A549 (cell line): ENCODE measurements at regions not wholly inside any gene's neighbourhood (a gene's known extent, or its start where the extent isn't known, plus 50 kb on each side); places are given as distances from the start of the nearest gene placed in this dataset.
"Not testable (repeated sequence)": the region's sequence is repeated elsewhere in the genome, so short reads cannot be mapped to it uniquely, and the experiment has no call there.

Source experiments
- ATAC-seq, 2 experiments: fragments of 200-7000 bp in 1 of 2; fragments of >200 bp in 1 of 2; cut with Nextera tagmentation in 1 of 2; cut with Tn5 transposase in 1 of 2; 3 replicates each; pipeline versions ENCODE4 v1.8.0 to v1.9.1; 2018 to 2020; ENCODE audit warnings: mild to moderate bottlenecking in 1 of 2, moderate library complexity in 1 of 2
- CTCF ChIA-PET: fragments of 300-600 bp; sonication (Branson Sonifier 250); formaldehyde crosslinking; extraction: SDS; loops from one replicate; lab custom pipeline; 2021; ENCODE audit warnings: antibody characterized with exemption, inconsistent platforms; lab: Yijun Ruan, JAX
- POLR2A ChIA-PET: fragments of 350-600 bp; formaldehyde crosslinking; extraction: SDS; loops from one replicate; lab custom pipeline; 2021; ENCODE audit warnings: antibody characterized with exemption, inconsistent platforms; lab: Yijun Ruan, JAX
- DNase-seq, 2 experiments: peaks; one replicate each; pipeline versions ENCODE4 v3.0.0 to v3.0.0-alpha.2; 2011 to 2016; ENCODE audit warnings: low read depth in 1 of 2, low spot score in 1 of 2
- FAIRE-seq: peaks from 2 replicates; lab custom pipeline; 2011; peaks lifted over from hg19 to GRCh38; lab: Jason Lieb, UNC
- H3K27ac ChIP-seq, 2 experiments: fragments of >200 bp; sonication (Bioruptor Twin); formaldehyde crosslinking; 3 replicates each; pipeline ENCODE4 v1.5.1; 2016 to 2017
- H3K4me1 ChIP-seq: fragments of >200 bp; sonication (Bioruptor Twin); formaldehyde crosslinking; 3 replicates; pipeline ENCODE4 v1.6.1; 2016
- H3K4me2 ChIP-seq: fragments of >200 bp; sonication (Bioruptor Twin); formaldehyde crosslinking; 3 replicates; pipeline ENCODE4 v1.6.1; 2016
- H3K4me3 ChIP-seq: fragments of >200 bp; sonication (Bioruptor Twin); formaldehyde crosslinking; 3 replicates; pipeline ENCODE4 v1.5.1; 2016
- H3K9me3 ChIP-seq: fragments of >200 bp; sonication (Bioruptor Twin); formaldehyde crosslinking; 3 replicates; pipeline ENCODE4 v1.6.1; 2016
- CHD4 ChIP-seq: fragments of 200-600 bp; sonication (generic); IDR thresholded peaks from 2 replicates; pipeline ENCODE4 v1.6.1; 2016; ENCODE audit warnings: antibody characterized with exemption, mild to moderate bottlenecking, borderline replicate concordance
- EHMT2 ChIP-seq: fragments of 200-600 bp; sonication (generic); IDR thresholded peaks from 2 replicates; pipeline ENCODE4 v1.6.1; 2016; ENCODE audit warnings: antibody characterized with exemption, low read depth, mild to moderate bottlenecking, moderate library complexity
- HDAC2 ChIP-seq: fragments of 200-600 bp; sonication (generic); IDR thresholded peaks from 2 replicates; pipeline ENCODE4 v1.6.1; 2016
- HEYL ChIP-seq: fragments of 250-450 bp; sonication (Bioruptor Pico); IDR thresholded peaks from 2 replicates; pipeline ENCODE4 v1.8.0; 2021; ENCODE audit warnings: mild to moderate bottlenecking, moderate library complexity
- HOXA7 ChIP-seq: fragments of 250-450 bp; sonication (Bioruptor Pico); IDR thresholded peaks from 2 replicates; pipeline ENCODE4 v1.5.0; 2020; ENCODE audit warnings: mild to moderate bottlenecking, moderate library complexity
- HOXB13 ChIP-seq: fragments of 250-450 bp; sonication (Bioruptor Pico); IDR thresholded peaks from 2 replicates; pipeline ENCODE4 v1.5.0; 2020; ENCODE audit warnings: low read depth, mild to moderate bottlenecking, moderate library complexity
- KDM1A ChIP-seq: fragments of 200-600 bp; sonication (generic); IDR thresholded peaks from 2 replicates; pipeline ENCODE4 v1.6.1; 2016; ENCODE audit warnings: low read depth, mild to moderate bottlenecking
- KDM5A ChIP-seq: fragments of 200-600 bp; sonication (generic); IDR thresholded peaks from 2 replicates; pipeline ENCODE4 v1.6.1; 2016; ENCODE audit warnings: antibody characterized with exemption, mild to moderate bottlenecking
- MAFK ChIP-seq: fragments of 450-650 bp; IDR thresholded peaks from 2 replicates; pipeline ENCODE4 v1.6.1; 2014; ENCODE audit not compliant: partially characterized antibody
- MAZ ChIP-seq: fragments of 150-350 bp; IDR thresholded peaks from 2 replicates; pipeline ENCODE4 v1.6.1; 2014; ENCODE audit warnings: antibody characterized with exemption, low read depth, low read length, borderline replicate concordance
- NPAS2 ChIP-seq: fragments of 250-450 bp; sonication (Bioruptor Pico); IDR thresholded peaks from 2 replicates; pipeline ENCODE4 v1.8.0; 2022; ENCODE audit warnings: mild to moderate bottlenecking, moderate library complexity, borderline replicate concordance
- NR3C1 ChIP-seq: fragments of >200 bp; sonication (Bioruptor Twin); formaldehyde crosslinking; IDR thresholded peaks from 3 replicates; pipeline ENCODE4 v1.6.1; 2017
- PHF8 ChIP-seq: fragments of 200-600 bp; sonication (generic); IDR thresholded peaks from 2 replicates; pipeline ENCODE4 v1.6.1; 2016; ENCODE audit warnings: low read depth, mild to moderate bottlenecking, antibody characterized with exemption, moderate library complexity, borderline replicate concordance
- POLR2AphosphoS2 ChIP-seq: conservative IDR thresholded peaks from 2 replicates; pipeline ENCODE4 v1.6.1; 2012; ENCODE audit warnings: low read length, improper control_type of control experiment, inconsistent platforms
- RAD21 ChIP-seq, 2 experiments: fragments of >200 bp in 1 of 2; sonication (Bioruptor Twin) in 1 of 2; formaldehyde crosslinking in 1 of 2; IDR thresholded peaks in 1 of 2; conservative IDR thresholded peaks in 1 of 2; 2 replicates in 1 of 2; 3 replicates in 1 of 2; pipeline ENCODE4 v1.6.1; 2012 to 2018; ENCODE audit warnings: inconsistent platforms in 1 of 2
- RCOR1 ChIP-seq: fragments of 150-350 bp; IDR thresholded peaks from 2 replicates; pipeline ENCODE4 v1.6.1; 2014; ENCODE audit warnings: antibody characterized with exemption, low read length, low read depth
- REST ChIP-seq: fragments of 200-600 bp; sonication (generic); IDR thresholded peaks from 2 replicates; pipeline ENCODE4 v1.6.1; 2016; ENCODE audit warnings: antibody characterized with exemption, mild to moderate bottlenecking, moderate library complexity
- RFX5 ChIP-seq: fragments of 450-650 bp; IDR thresholded peaks from 2 replicates; pipeline ENCODE4 v1.7.1; 2014; ENCODE audit warnings: antibody characterized with exemption, mild to moderate bottlenecking, moderate library complexity
- RNF2 ChIP-seq: fragments of 200-600 bp; sonication (generic); IDR thresholded peaks from 2 replicates; pipeline ENCODE4 v1.6.1; 2016; ENCODE audit warnings: low read depth, mild to moderate bottlenecking, antibody characterized with exemption, moderate library complexity, borderline replicate concordance
- SMC3 ChIP-seq: fragments of >200 bp; sonication (Bioruptor Twin); formaldehyde crosslinking; IDR thresholded peaks from 3 replicates; pipeline ENCODE4 v1.6.1; 2018; ENCODE audit warnings: inconsistent platforms
- TP53 ChIP-seq: fragments of 250-450 bp; sonication (Bioruptor Pico); IDR thresholded peaks from 2 replicates; pipeline ENCODE4 v1.5.0; 2021; ENCODE audit warnings: mild to moderate bottlenecking, moderate library complexity
- ZNF302 ChIP-seq: fragments of 250-450 bp; sonication (Bioruptor Pico); IDR thresholded peaks from 2 replicates; pipeline ENCODE4 v1.9.0; 2021; ENCODE audit warnings: inconsistent platforms, mild to moderate bottlenecking, moderate library complexity
- ZSCAN20 ChIP-seq: fragments of 250-450 bp; sonication (Bioruptor Pico); IDR thresholded peaks from 2 replicates; pipeline ENCODE4 v1.8.0; 2022; ENCODE audit warnings: mild to moderate bottlenecking, moderate library complexity
- WGBS: methylation state at CpG from one replicate; pipeline ENCODE4 v1.1.6; 2017; ENCODE audit errors: missing lambda C conversion rate; 5-methylcytosine and 5-hydroxymethylcytosine counted together
- TF ChIP-seq, protein P1 (sequence below): IDR thresholded peaks from 2 replicates; pipeline ENCODE4 v1.6.1; 2012
- TF ChIP-seq, protein P2 (sequence below): IDR thresholded peaks from 2 replicates; pipeline ENCODE4 v1.6.1; 2012

- H3K4me1 ChIP-seq = no peaks in the 10 kb centered on the region
- POLR2A ChIA-PET = no interaction called here
- H3K27ac ChIP-seq = no peak overlapping the region
- H3K4me3 ChIP-seq = no peak overlapping the region
- no peak for TF ChIP-seq PHF8
- TF ChIP-seq, protein P1, sequence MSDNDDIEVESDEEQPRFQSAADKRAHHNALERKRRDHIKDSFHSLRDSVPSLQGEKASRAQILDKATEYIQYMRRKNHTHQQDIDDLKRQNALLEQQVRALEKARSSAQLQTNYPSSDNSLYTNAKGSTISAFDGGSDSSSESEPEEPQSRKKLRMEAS = no peak
- no peak for TF ChIP-seq HEYL (CRISPR knock-in tag)
- TF ChIP-seq RAD21 (conservative IDR thresholded peaks at IDR 0.05 in 1 of 2, IDR thresholded peaks at IDR 0.05 in 1 of 2) = no peak
- TF ChIP-seq, protein P2, sequence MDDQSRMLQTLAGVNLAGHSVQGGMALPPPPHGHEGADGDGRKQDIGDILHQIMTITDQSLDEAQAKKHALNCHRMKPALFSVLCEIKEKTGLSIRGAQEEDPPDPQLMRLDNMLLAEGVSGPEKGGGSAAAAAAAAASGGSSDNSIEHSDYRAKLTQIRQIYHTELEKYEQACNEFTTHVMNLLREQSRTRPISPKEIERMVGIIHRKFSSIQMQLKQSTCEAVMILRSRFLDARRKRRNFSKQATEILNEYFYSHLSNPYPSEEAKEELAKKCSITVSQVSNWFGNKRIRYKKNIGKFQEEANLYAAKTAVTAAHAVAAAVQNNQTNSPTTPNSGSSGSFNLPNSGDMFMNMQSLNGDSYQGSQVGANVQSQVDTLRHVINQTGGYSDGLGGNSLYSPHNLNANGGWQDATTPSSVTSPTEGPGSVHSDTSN = no peak
- TF ChIP-seq MAZ = no peak
- no peak for TF ChIP-seq RNF2
- TF ChIP-seq HDAC2 = no peak
- TF ChIP-seq HOXA7 (CRISPR knock-in tag) = no peak
- no peak for TF ChIP-seq ZNF302 (CRISPR knock-in tag)
- TF ChIP-seq RCOR1 = no peak
- TF ChIP-seq CHD4 = no peak
- TF ChIP-seq RFX5 = no peak
- TF ChIP-seq POLR2AphosphoS2 = no peak
- no peak for TF ChIP-seq KDM1A
- no peak for TF ChIP-seq EHMT2
- no peak for TF ChIP-seq NR3C1
- TF ChIP-seq KDM5A = no peak
- H3K9me3 ChIP-seq = no peaks in the 10 kb centered on the region
- DNase-seq (no peak), ATAC-seq (no peak), FAIRE-seq (no peak)
- WGBS = 50% methylated on average over 4 of the region's 5 CpGs
- CTCF ChIA-PET = no interaction called here
- H3K4me2 ChIP-seq = no peak overlapping the region
These were observed 162.9 kb upstream of the FGF13 start for GRCh38 chrX:138874271-138874935.

- H3K4me2 ChIP-seq, H3K9me3 ChIP-seq, H3K4me3 ChIP-seq, POLR2A ChIA-PET, H3K27ac ChIP-seq, FAIRE-seq, H3K4me1 ChIP-seq, DNase-seq, ATAC-seq: not testable (repeated sequence)
- CTCF ChIA-PET = interaction anchor here (0.6 kb wide), 1 partner anchor 19 kb away, joined by 4 read pairs; no protein-coding TSS in a partner anchor
- 18% methylated on average over 5 of the region's 6 CpGs for WGBS
These were observed 162.1 kb upstream of the FGF13 start for GRCh38 chrX:138873640-138874039.

DNA sequence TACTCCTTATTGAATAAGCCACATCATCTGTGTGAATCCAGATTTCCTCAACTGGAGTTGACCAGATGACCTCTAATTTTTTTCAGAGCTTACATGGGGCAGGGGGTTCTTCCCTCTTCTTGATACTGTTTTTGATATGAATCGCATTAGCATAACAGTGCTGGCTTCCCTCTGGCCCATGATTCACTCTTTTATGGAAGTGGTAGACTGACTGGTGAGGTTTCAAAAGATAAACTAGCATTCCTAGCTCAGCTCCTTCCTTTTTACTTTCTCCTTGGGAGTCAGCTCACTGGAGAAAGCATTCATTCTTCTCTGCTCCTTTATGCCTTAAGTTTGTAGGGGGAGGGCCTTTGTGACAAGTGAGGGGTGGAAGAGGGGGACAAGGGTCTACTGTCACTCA is 161.0 kb upstream of the FGF13 start:
- CTCF ChIA-PET = no interaction called here
- Histone ChIP-seq H3K9me3 (no peaks in the 10 kb centered on the region), H3K4me1 (no peaks in the 10 kb centered on the region), H3K4me2 (no peak overlapping the region), H3K27ac (no peak overlapping the region), H3K4me3 (no peak overlapping the region)
- 0% methylated on average over 1 of the region's 1 CpG for WGBS
- ATAC-seq (no peak), FAIRE-seq (no peak), DNase-seq (no peak)
- POLR2A ChIA-PET = no interaction called here
- no peak for TF ChIP-seq HEYL (CRISPR knock-in tag)
- TF ChIP-seq ZSCAN20 (CRISPR knock-in tag) = no peak
- no peak for TF ChIP-seq MAFK
- TF ChIP-seq NPAS2 (CRISPR knock-in tag) = no peak
- TF ChIP-seq SMC3 = no peak
- no peak for TF ChIP-seq REST
- TF ChIP-seq KDM1A = no peak
- TF ChIP-seq HOXB13 (CRISPR knock-in tag) = no peak
- no peak for TF ChIP-seq NR3C1
- TF ChIP-seq TP53 (CRISPR knock-in tag) = no peak
